Erythroblast (primary cell): ENCODE measurements at regions not wholly inside any gene's neighbourhood (a gene's known extent, or its start where the extent isn't known, plus 50 kb on each side); places are given as distances from the start of the nearest gene placed in this dataset.

ENCODE experiments used
- GATA1 ChIP-seq: IDR thresholded peaks from 2 replicates; pipeline ENCODE4 v1.6.1; 2011; ENCODE audit warnings: low read depth, mild to moderate bottlenecking, control low read depth, low read length, moderate library complexity
- POLR2A ChIP-seq: IDR thresholded peaks from 2 replicates; pipeline ENCODE4 v1.6.1; 2011; ENCODE audit warnings: mild to moderate bottlenecking, low read length

GRCh38 chr10:29158066-29158465 lies 130.8 kb upstream of the LYZL1 start:
- TF ChIP-seq POLR2A (no peak), GATA1 (no peak)
